ENCODE measurements at regions not wholly inside any gene's neighbourhood (a gene's known extent, or its start where the extent isn't known, plus 50 kb on each side); places are given as distances from the start of the nearest gene placed in this dataset.
A peak's percentile ranks its signal among the peaks of the same experiment; 100 is the strongest.

DNA sequence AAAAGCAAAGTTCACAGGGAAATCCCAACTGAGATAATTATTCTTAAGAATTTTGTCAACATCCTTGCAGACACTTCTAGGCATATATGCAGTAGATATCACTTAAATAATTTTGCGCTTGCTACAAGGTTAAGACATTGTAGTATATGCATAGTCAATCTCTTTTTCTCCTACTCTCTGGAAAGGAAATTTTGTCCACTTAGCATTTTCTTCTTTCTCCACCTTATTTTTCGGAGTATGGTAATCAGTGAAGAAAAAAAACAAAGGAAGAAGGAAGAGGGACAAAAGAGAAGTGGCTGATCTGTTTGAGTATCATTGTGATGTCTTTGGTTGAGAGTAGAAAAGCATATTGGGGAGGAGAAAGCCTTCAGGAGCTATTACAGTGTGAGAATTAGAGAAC lies 104.6 kb downstream of the LACC1 start:
- DNase-seq (ENCODE audit: low spot score) = no peak

DNA sequence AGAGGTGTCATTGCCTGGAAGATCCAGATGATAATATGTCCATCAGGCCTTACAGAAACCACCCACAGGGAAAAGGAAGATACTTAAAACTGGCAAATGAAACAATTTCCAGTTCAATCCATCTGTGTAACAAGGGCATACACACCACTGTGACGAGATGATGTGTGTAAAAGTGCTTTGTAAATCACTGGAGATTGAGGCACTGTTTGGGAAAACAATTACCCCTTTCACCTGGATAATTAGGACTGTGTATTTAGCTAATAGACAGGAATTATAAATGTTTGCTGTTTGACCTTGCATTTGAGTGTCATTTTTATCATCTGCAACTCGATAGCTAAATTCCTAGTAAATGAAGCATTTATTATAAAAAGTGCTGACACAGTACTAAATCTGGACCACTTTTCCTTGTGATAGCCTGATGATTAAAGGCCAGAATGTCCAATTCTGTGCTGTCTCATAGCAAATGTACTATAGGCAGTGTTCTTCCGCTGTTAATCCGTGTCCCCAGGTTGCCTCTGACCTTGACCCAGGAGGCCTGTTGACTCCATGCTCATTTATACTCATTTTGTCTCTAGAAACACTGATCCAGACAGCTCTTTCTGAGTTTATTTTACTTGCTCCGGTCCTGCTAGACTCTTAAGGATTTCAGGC lies 105.8 kb downstream of the LACC1 start:
- no peak for DNase-seq (ENCODE audit: low spot score)

DNA sequence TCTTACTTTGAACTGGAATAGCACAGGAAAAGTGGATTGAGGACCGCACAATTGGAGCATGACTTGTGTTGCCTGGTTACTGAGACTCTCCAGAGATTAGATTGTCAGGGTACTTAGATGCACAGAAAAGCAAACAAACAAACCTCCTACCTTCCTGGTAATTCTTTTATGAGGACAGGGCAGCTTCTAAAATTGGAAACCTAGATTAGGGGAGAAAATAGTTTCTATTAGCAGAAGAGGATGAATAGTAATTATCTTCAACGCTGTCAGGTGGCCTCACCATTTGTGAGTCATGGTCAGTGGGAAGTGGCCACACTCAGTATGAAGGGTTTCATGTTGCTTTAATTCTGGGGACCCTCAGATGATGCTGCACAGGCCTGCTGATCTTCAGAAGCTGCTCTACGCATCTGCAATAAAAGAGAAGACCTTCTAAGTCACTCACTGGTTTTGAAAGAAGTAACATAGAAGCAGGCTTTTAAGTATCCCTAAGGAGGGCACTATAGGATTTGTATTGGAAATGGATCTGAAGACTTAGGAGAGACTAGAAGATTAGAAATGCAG lies 106.8 kb downstream of the LACC1 start:
- no peak for DNase-seq (ENCODE audit: low spot score)

DNA sequence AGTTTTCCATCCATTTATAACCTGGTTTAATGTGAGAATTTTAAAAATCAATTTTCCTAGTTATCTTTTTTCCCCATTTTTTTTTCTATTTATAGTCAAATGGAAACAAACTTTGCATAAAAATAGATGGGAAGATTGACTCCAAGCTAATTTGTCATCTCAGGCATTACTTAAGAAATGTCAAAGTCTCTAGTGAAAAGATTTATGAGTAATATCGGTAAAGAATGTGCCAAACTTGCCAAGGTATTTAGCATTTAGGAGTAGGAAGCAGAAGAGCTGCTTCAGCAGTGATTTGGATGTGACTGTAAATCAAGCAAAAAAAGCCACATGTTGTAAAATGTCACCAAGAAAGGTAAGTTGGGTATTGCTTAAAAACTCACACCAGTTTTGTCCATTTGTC lies 108.6 kb downstream of the LACC1 start:
- no peak for DNase-seq (ENCODE audit: low spot score)

DNA sequence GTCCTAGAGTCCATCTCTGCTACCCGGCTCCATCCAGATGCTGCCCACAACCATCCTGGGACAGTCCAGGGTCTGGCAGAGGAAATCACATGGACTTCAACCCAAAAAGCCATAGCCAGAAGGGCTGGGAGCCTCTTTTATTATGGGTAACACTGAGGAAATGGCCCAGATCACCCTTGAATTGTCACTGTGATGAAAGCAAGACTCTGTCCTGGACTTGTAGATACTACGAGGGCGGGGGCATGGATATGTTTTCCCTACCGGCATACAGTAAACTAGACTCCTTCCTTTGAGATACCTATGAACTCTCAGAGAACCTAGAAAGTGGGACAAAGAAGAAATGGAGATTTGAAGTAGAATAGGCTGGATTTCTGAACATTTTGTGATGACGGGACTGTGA lies 110.3 kb downstream of the LACC1 start:
- DNase-seq (ENCODE audit: low spot score) = no peak

DNA sequence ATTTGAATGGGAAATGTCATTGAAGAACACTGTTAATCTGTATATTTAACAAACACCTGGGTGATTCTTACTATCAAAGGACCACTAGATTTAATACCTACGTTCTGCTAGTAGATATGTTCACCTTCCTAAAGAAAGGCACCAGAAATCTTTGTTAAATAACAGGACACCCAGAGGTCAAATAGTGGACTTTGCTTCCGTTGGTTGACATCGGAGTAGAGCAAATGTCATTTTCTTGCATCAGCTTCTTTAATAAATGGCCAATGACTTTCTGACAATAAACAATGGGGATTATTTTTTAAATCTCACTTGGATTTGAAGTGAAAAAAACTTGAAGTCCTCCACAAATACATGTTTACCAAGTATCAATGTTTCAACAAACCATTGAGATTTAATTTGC lies 111.1 kb downstream of the LACC1 start:
- DNase-seq (ENCODE audit: low spot score) = no peak

DNA sequence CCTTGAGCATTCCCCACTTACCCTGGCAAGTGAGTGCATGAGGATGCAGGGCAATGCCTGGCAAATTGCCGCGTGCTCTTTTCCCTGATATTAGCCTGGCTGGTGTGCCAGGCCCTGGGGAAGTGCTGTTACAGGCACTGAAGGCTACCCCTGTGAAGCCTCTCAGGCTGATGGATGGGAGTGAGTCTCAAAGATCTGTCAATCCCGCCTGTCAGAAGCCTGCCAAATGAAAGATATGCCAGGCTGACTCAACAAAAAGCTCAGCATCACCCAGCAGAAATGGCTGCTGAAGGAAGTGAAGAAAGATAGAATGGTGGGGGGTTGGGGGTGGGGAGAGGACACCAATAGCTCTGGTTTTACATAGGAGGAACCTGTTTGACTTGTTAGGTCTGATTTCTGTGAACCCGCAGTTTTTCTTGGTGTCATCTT lies 112.1 kb downstream of the LACC1 start:
- DNase-seq (ENCODE audit: low spot score) = no peak

DNA sequence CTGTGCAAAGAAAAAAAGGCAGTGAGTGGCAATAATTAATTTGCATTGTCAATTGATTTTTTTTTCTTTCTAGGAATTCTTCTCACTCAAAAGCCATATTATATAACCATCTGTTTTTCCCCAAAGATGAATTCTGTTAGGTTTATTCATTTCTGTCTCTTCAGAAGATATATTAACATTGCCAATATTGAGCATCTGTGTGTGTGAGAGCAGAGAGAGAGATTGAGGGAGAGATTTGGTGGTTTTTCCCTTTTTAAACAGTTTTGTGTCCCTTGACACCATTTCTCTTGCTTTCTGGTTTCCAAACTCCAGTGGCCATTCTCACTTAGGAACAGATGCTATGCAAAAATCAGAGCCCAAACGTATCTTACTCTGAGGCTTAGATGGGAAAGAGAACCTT lies 112.5 kb downstream of the LACC1 start:
- no peak for DNase-seq (ENCODE audit: low spot score)

DNA sequence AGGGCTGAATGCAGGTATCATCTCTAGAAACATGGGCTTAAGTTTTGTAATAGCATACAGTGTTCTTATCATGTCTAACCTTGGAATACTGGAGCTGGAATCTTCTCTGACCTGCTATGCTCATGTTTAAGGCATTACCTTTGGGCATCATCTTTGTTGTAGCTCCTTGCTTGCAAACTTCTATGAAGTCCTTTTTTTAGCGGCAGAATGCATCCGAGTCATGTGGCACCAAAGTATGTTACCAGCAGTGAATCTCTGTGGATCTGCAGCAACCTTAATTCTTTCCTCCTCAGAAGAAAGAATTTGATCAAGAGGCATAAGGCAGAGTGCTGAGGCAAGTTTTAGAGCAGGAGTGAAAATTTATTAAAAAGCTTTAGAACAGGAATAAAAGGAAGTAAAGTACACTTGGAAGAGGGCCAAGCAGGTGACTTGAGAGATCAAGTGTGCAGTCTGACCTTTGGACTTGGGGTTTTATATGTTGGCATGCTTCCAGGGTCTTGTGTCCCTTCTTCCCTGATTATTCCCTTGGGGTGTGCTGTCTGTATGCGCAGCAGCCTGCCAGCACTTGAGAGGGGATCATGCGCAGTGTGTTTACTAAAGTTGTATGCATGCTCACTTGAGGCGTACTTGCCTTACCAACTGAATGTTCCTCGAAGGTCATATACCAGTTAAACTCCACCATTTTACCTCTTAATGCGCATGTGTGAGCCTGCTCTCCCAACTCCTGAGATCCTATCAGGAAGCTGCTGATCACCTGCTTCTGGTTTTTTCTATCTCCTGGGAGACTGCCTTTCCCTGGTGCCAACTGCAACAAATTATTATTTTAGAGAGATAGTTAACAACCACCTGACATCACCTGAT lies 115.5 kb downstream of the LACC1 start:
- DNase-seq (ENCODE audit: low spot score) = no peak

DNA sequence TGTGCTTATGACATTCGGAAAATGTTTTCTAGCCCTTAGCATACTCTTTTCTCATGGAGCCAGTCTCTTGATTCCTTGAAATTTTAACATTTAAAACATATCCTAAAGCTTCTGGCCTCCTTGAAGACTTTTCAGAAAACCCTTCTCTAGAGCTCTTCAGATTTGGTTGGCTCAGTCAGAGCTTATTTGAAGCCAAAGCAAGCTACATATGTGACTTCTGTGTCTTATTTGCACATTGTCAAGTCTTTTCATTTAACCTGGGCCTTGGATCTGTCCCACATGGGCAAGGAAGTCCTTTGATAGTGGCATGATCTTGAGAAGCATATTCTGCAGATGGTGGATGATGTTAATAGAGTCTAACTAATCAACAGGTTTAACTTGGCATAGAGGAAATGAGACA lies 116.5 kb downstream of the LACC1 start:
- no peak for DNase-seq (ENCODE audit: low spot score)

DNA sequence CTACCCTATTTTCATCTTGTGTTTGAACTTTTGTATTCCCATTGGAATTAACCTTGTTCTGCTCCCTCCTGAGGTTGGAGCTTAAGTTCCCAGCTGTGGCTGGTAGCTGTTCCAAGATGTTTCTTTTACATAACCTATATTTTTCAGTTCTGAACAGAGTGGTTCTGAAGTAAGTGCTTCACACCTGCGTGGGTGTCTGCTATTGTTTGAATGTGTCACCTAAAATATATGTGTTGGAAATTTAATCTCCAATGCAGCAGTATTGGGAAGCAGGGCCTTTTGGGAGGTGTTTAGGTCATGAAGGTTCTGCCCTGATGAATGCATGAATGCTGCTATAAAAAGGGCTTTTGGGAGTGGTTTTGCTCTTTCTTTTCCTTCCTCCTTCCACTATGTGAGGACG lies 123.8 kb downstream of the LACC1 start:
- DNase-seq (ENCODE audit: low spot score) = no peak

DNA sequence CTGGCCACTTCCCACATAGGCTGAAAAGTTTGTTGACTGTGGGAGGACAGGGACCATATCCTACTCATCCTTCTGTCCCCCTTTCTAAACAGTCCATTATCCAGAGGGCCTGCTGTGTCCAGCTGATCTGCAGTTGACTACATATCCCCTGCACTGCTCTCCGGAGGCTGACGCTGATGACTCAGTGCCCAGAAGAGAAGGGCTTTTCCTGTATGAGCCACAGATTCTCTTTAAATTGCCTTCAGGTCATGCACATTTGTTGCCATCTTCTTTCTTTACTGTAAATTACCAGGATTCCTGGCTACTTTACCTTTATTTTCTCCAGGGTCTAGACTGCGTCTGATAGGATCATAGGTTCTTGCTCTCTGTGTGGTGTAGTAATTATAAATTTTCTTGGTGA lies 125.2 kb downstream of the LACC1 start:
- DNase-seq (ENCODE audit: low spot score) = peak; percentile 82

DNA sequence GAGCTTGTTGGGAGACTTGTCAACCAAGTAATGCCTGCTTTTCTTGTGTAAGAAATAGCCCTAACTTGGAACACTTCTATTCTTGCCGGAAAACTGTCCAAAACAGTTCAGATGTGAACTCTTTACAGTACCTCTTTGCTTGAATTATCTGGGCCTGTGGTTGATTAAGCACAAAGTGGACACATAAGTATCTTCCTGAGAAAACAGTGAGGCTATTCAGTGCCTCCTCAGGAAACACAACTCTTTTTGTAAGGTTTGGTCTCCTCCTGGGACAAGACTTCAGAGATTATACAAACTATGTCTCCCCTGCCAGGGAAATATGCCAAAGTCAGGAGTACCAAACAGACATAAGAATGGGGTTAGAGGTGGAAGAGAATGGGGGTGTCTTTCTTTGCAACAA lies 127.7 kb downstream of the LACC1 start:
- DNase-seq (ENCODE audit: low spot score) = no peak

DNA sequence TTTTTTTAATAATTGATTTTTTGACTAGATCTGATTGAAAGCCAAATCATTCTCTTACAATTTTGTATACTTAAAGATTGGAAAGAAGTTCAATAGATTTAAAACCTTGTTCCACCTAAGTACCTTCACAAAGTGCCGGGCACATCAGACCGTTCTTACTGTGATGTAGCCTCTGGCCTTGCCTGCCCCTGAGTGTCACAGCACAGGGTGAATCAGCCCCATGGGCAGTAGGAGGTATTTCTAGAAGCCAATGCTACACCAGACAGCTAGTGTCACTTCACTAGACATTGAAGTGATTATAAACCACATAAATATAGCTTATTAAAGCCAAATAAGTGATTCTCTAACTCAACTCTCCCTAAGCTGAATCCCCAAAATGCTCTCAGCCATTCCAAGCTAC lies 131.3 kb downstream of the LACC1 start:
- DNase-seq (ENCODE audit: low spot score) = no peak

DNA sequence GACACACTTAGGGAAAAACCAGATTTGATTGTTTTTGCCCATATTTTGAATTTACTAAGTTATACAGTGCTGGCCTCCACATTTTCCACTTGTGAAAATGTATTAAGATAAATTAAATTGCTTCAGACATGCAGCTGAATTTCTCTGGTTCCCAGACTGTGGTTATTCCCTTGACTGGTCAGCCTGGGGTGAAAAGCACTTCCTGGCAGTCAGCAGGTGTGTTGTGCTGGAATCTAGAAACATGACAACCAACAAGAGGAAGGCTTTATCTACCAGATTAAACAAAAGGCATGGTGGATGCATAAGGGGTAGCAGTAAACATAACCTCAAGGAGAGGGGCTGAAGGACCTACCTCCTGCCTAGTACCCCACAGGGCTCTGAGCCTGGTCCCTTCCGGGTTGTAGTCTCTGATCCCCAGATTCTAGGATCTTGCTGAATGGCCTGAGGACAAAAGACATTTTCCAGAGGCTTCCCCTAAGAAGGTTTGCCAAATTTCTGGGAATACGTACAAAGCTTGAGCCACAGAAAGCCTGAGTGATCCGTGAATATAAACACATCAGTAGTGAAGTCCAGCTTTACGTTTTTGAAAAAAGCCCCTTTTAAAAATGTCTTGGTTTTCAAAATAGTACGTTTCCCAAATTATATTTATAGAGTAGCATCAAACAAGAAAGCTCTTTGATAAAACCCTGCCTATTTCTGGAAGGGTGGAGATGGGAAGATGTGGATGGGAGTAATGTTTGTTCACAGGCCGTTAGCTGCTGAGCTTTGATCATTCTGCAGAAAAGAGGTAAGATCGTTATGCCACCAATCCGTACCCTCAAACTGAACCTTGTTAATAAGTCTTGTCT lies 133.4 kb downstream of the LACC1 start:
- no peak for DNase-seq (ENCODE audit: low spot score)

DNA sequence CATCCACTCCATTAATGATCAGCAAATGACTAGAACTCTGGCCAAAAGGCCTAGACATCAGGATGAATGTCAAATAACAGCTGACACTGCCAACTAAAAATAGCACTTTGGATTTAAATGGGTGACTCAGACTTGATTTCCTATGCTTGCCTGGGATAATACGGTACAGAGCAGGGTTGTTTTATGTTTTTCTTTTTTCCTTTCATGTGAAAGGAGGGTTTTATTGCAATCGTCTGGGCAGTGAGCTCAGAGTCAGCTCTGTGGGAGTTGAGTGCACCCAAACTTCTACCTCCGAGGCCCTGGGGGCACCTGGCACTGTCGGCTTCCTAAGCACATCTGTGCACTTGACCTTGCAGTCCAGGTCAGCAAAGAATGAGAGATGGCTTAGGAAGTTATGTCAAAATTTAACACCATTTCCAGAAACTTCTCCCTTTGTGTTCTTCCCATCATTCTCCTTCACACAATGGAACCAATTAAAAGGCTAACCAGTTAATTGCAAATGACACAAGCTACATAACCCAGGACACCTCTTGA lies 134.1 kb downstream of the LACC1 start:
- peak; percentile 70 for DNase-seq (ENCODE audit: low spot score)

DNA sequence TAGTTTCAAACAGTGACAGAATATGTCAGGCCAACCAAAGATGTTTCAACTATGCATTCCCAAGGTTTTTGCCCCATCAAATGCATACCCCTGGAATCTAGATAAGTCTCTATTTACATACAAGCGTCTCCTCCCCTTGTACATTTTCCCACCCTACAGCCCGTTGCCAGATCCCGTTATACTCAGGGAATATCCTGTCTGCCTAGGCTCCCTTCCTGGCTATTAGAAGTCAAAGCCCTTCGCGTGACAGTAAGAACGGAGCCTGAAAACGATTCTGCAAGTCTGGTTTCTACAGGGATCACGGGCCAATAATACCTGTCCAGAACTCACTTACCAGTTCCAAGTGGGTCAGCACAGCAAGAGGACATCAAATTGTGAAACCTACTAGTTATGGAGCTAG lies 134.8 kb downstream of the LACC1 start:
- DNase-seq (ENCODE audit: low spot score) = peak; percentile 36

DNA sequence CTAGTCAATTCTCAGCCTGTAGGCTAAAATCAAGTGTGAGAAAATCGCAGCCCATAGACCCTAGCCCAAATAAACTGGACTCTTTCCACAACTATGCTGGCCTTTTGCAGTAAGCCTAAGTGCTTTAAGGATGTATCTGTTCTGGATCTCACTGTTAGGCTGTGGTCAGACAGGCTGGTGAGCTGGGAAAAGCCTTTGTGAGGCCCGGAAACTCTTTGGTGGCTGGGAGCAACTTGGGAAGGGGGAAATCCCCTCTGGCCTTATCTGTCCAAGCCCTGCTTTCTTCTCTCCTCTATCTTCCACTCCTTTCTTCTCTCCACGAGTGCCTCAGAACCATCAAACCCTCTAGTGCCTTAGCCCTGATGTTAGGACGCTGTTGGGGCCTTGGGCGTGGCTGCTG lies 135.4 kb downstream of the LACC1 start:
- DNase-seq (ENCODE audit: low spot score) = no peak

DNA sequence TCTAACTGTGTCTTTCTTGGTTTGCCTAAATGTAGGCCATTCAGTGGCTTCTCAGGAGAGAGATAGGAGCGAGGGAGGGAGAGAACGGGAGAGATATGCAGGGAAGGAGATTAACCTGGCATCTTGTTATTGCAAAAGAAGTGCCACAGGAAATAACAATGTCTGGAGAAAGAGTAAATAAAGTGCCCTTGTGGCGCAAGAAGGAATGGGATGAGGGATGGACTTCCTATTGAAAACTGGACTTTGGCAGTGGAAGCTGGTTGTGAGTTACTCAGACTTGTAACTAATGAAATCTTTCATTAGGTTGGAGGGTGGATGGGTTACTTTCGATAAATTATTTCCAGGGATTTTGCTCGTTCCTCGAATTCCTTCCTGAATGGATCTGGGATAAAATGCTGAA lies 136.1 kb downstream of the LACC1 start:
- DNase-seq (ENCODE audit: low spot score) = no peak

DNA sequence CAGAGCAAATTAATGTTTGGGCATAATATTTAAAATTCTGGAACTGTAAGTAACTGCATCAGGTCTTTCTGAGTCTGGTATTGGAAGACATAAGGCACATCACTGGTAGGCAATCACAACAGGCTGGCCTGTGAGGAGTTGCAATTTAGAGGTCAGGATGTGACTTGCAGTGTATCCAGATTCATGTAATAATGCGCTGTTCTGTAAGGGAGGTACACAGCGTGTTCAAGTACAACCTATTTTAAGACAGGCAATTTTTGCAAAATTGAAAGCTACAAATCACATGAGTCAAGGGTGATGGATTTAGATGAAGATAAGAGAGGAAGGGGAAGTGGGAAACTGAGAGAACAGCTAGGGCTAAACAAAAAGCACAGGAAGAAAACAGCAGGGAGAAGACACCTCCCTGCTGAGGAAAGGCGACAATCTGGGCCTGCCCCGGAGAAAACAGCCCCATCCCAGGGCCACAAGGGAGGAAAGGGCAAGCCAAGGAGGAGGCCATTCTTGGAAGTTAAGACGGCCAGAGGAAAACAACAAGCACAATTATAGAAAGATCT lies 138.1 kb downstream of the LACC1 start:
- DNase-seq (ENCODE audit: low spot score) = peak; percentile 12

DNA sequence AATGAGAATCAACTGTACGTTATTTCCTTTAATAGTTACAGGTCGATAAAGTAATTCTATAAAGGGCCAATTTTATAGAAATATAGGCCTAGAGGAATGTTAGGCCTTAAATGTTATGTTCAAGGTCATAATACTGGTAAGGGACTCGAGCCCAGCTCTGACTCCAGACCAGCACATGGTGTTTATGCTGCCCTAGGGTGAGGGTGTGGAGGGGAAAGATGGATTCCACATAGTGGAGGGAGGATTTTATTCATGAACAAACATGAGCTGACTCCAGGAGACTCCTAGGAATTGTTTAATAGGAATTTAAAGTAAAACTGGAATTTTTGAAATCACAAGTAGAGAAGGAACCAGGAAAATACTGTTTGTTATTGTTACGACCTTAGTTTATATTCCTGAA lies 139.9 kb downstream of the LACC1 start:
- DNase-seq (ENCODE audit: low spot score) = no peak

DNA sequence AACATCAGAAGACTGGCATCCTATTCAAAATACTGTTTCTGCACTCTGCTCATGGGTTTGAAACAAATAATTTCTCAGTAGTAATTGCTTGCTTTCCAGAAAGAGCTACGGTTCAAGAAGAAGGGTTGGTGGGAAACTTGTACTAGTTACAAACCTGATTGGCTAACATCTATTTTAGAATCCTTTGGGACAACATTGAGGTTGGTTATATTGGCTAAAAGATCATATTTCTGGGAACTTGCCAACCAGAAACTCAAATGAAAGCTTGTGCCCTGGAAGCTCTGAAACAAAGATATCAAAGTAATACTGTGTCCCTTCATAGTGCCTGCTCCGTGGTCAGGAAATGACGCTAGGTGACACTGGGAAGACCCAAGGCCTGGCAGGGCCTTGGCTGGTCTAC lies 141.7 kb downstream of the LACC1 start:
- DNase-seq (ENCODE audit: low spot score) = no peak

All from kidney capillary endothelial cell (primary cell).